Mucosa of descending colon (tissue), 3 donors: ENCODE measurements at regions not wholly inside any gene's neighbourhood (a gene's known extent, or its start where the extent isn't known, plus 50 kb on each side); places are given as distances from the start of the nearest gene placed in this dataset.
A peak's percentile ranks its signal among the peaks of the same experiment; 100 is the strongest.
"Not testable (repeated sequence)": the region's sequence is repeated elsewhere in the genome, so short reads cannot be mapped to it uniquely, and the experiment has no call there.

ENCODE experiments used
- ATAC-seq: fragments of 200-7000 bp; cut with Tn5 transposase; one replicate; pipeline ENCODE4 v1.9.1; 2020; ENCODE audit warnings: mild to moderate bottlenecking, moderate library complexity
- DNase-seq, 3 donors: peaks; one replicate each; pipeline ENCODE4 v3.0.0-alpha.2; 2020
- H3K36me3 ChIP-seq: fragments of 200-600 bp; one replicate; pipeline ENCODE4 v1.8.0; 2021; ENCODE audit warnings: low read depth, mild to moderate bottlenecking
- H3K4me1 ChIP-seq: fragments of 200-600 bp; one replicate; pipeline ENCODE4 v1.8.0; 2021; ENCODE audit warnings: low read depth, mild to moderate bottlenecking
- H3K4me3 ChIP-seq: fragments of 200-600 bp; one replicate; pipeline ENCODE4 v1.8.0; 2021; ENCODE audit warnings: mild to moderate bottlenecking
- H3K9me3 ChIP-seq: fragments of 200-600 bp; one replicate; pipeline ENCODE4 v1.8.0; 2021; ENCODE audit warnings: mild to moderate bottlenecking
- CTCF ChIP-seq: fragments of 200-600 bp; IDR thresholded peaks from one replicate; pipeline ENCODE4 v1.8.0; 2022; ENCODE audit warnings: antibody characterized with exemption, mild to moderate bottlenecking
- intact Hi-C, 2 donors: fragments of 100-400 bp; cut with DNase I in 1 of 2; cut with micrococcal nuclease in 1 of 2; formaldehyde crosslinking; loops; one replicate each; pipeline versions ENCODE4 v1.11.0 to v1.11.1; 2022; cut with DNase I, micrococcal nuclease
- donor health status: DM: no; HTN: no; CAD: no; lungs with moderate emphysema.
- donor health status: DM: no; HTN: no; CAD: no.
- donor health status: DM: no; HTN: yes; CAD: no.

- DNase-seq, intact Hi-C loops, H3K36me3 ChIP-seq, ATAC-seq, H3K4me1 ChIP-seq, H3K4me3 ChIP-seq, H3K9me3 ChIP-seq: not testable (repeated sequence)
Observed at GRCh38 chr2:97431169-97431725, 158.4 kb downstream of the ANKRD36B start.

DNA sequence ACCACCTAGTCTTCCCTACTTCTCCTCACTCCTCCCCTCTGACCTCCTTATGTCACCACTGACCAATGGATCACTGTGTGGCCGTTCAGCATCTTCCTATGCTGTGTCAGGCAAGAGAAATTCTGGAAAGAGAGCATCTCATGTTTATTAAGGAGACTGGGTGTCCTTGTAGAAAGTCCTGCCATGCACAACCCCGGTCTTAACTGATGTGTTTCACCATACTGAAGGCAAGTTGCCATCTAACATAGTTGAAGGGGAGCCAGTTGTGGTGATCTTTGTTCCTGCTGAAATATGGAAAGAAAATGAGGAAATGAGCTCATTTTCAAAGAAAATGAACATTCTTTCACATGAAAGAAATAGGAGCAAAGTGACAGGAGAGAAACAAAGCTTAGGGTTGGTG is 167.3 kb downstream of the ANKRD36B start:
- intact Hi-C loops, ATAC-seq, H3K9me3 ChIP-seq, H3K4me3 ChIP-seq, H3K4me1 ChIP-seq, H3K36me3 ChIP-seq, DNase-seq: not testable (repeated sequence)

DNA sequence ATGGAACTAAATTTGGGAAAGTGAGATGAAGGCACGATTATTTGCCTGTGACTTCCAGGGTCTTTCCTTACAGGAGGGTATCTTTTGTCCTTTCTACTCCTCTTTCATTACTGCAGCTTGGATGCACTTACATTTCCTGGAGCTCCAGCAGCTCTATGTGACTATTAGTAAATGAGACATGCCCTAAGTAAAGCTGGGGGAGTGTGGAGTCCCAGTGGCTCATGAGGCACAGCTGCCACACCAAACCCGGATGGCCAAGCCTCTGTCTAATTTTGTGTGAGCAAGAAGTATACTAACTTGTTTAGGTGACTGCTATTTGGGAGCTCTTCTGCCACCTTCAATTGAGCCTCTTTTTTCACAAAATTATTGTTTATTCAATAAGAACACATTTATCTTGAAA is 183.3 kb downstream of the ANKRD36B start:
- ATAC-seq, H3K4me1 ChIP-seq, intact Hi-C loops, H3K4me3 ChIP-seq, H3K36me3 ChIP-seq, DNase-seq, H3K9me3 ChIP-seq: not testable (repeated sequence)

DNA sequence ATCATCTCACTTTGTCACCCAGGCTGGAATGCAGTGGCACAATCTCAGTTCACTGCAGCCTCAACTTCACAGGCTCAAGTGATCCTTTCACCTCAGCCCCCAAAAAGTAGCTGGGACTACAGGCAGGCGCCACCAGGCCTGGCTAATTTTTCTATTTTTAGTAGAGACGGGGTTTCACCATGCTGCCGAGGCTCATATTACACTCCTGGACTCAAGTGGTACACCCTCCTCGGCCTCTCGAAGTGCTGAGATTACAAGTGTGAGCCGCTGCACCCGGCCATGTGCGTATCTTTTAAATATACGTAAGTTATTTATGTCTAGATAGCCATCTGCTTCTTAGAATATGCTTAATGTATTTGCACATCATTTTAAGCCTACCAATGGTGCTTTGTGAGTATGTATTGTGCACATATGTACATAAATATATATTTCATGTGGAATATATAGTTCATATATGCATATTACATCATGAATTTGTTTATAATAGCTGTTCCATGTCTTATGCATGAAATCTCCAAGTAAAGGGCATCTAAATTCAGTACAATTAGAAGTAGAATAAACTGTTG is 184.4 kb downstream of the ANKRD36B start:
- H3K9me3 ChIP-seq, H3K4me3 ChIP-seq, ATAC-seq, intact Hi-C loops, H3K4me1 ChIP-seq, H3K36me3 ChIP-seq, DNase-seq: not testable (repeated sequence)

DNA sequence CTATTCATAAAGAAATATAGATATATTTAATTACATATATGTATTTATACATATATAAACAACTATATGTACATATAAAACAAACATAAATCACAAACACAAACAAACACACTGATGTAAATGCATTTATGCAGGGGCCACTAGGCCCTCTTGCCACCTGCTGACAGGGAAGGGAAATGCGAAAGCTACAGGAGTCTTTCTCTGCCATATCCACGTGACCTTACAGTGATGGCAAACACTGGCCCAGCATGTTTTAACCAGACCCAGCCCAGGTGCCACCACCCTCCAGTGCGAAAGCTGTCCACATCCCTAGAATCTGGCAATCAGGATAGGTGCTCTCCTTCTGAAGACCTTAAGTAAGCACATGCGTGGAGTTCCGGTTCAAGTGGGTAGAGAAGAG is 187.0 kb downstream of the ANKRD36B start:
- H3K4me1 ChIP-seq, H3K4me3 ChIP-seq, intact Hi-C loops, H3K36me3 ChIP-seq, DNase-seq, H3K9me3 ChIP-seq, ATAC-seq: not testable (repeated sequence)

- intact Hi-C loops, DNase-seq, H3K4me1 ChIP-seq, ATAC-seq, H3K9me3 ChIP-seq, H3K36me3 ChIP-seq, H3K4me3 ChIP-seq: not testable (repeated sequence)
Observed at GRCh38 chr2:97395691-97396090, 194.0 kb downstream of the ANKRD36B start.

DNA sequence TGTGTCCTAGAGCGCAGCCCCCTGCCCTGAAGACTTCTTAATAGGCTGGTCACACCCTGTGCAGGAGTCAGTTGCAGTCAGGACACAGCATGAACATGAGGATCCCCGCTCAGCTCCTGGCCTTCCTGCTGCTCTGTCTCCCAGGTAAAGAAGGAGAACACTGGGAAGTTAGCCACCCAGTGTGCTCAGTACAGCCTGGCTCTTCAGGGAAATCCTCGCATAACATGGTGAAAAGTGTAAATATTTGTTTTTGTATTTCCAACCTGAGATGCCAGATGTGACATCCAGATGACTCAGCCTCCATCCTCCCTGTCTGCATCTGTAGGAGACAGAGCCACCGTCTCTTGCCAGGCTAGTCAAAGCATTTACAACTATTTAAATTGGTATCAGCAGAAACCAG is 203.9 kb downstream of the ANKRD36B start:
- H3K36me3 ChIP-seq, intact Hi-C loops, H3K4me3 ChIP-seq, DNase-seq, ATAC-seq, H3K9me3 ChIP-seq, H3K4me1 ChIP-seq: not testable (repeated sequence)

DNA sequence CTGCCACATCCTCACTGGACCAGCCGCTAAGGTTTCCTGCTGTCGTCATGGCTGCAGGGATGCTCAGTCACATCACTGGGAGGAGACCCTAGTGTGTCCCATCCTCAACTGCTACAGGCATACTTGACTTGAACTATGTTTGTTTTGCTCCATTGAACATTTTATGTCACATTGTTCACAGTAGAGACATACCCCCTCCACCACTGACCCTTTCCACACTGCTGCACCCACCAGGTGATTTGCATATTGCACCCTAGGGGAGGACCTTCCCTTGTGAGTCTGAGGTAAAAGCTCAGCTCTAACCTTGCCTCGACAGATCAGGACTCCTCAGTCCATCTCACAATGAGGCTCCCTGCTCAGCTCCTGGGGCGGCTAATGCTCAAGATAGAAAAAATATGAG is 213.8 kb downstream of the ANKRD36B start:
- DNase-seq, H3K4me3 ChIP-seq, H3K4me1 ChIP-seq, H3K36me3 ChIP-seq, H3K9me3 ChIP-seq, intact Hi-C loops: not testable (repeated sequence)
- ATAC-seq: peak; percentile 31

- DNase-seq, H3K4me3 ChIP-seq, intact Hi-C loops, H3K36me3 ChIP-seq, ATAC-seq, H3K4me1 ChIP-seq, H3K9me3 ChIP-seq: not testable (repeated sequence)
Observed at GRCh38 chr2:97374426-97374825, 215.3 kb downstream of the ANKRD36B start.

DNA sequence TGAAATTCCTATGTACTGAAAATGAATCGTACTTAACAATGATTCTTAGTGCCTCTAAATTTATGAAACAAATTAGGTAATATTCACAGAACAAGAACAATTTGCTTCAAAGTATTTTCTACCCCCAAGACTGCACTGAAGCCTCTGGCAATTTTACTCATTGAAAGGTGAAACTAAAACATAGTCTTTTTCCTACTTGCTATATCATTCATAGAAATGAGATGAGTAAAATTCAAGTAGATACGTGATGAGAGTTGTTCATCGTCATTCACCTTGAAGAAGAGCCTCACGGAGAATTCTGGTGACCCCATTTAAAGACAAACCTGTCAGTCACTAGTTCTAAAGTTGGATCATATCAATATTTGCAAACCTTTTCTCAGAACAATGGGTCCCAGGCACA is 226.5 kb downstream of the ANKRD36B start:
- H3K4me1 ChIP-seq, H3K9me3 ChIP-seq, intact Hi-C loops, DNase-seq, ATAC-seq, H3K4me3 ChIP-seq, H3K36me3 ChIP-seq: not testable (repeated sequence)

GRCh38 chr2:97359861-97360584 is 229.7 kb downstream of the ANKRD36B start:
- DNase-seq (no peak), ATAC-seq (no peak)
- intact Hi-C loops: no loop called here
- TF ChIP-seq CTCF: no peak
- Histone ChIP-seq H3K9me3 (no peaks in the 10 kb centered on the region), H3K36me3 (no peaks in the 10 kb centered on the region), H3K4me3 (no peak overlapping the region), H3K4me1 (no peaks in the 10 kb centered on the region)
